Ishikawa (cell line): ENCODE measurements at regions not wholly inside any gene's neighbourhood (a gene's known extent, or its start where the extent isn't known, plus 50 kb on each side); places are given as distances from the start of the nearest gene placed in this dataset.

Experiments used
- CEBPB ChIP-seq: IDR thresholded peaks from 2 replicates; pipeline ENCODE4 v1.6.1; 2012
- CREB1 ChIP-seq: IDR thresholded peaks from 2 replicates; pipeline ENCODE4 v1.6.1; 2012; ENCODE audit warnings: low read depth
- EGR1 ChIP-seq: IDR thresholded peaks from 2 replicates; pipeline ENCODE4 v1.6.1; 2012
- EP300 ChIP-seq: IDR thresholded peaks from 2 replicates; pipeline ENCODE4 v1.6.1; 2012; ENCODE audit warnings: borderline replicate concordance
- FOXM1 ChIP-seq: IDR thresholded peaks from 2 replicates; pipeline ENCODE4 v1.6.1; 2012; ENCODE audit warnings: low read depth, borderline replicate concordance
- NFIC ChIP-seq: IDR thresholded peaks from 2 replicates; pipeline ENCODE4 v1.6.1; 2012
- RAD21 ChIP-seq: IDR thresholded peaks from 2 replicates; pipeline ENCODE4 v1.6.1; 2012; ENCODE audit warnings: low read depth
- TAF1 ChIP-seq: IDR thresholded peaks from 2 replicates; pipeline ENCODE4 v1.6.1; 2012; ENCODE audit warnings: low read depth, mild to moderate bottlenecking
- TCF12 ChIP-seq: IDR thresholded peaks from 2 replicates; pipeline ENCODE4 v1.6.1; 2012; ENCODE audit warnings: low read depth
- TEAD4 ChIP-seq: IDR thresholded peaks from 2 replicates; pipeline ENCODE4 v1.6.1; 2012
- YY1 ChIP-seq: IDR thresholded peaks from 2 replicates; pipeline ENCODE4 v1.6.1; 2012; ENCODE audit warnings: low read depth
- ZBTB7A ChIP-seq: IDR thresholded peaks from 2 replicates; pipeline ENCODE4 v1.6.1; 2012; ENCODE audit warnings: low read depth
- TF ChIP-seq, protein P1 (sequence below): IDR thresholded peaks from 2 replicates; pipeline ENCODE4 v1.6.1; 2012; ENCODE audit warnings: low read depth, mild to moderate bottlenecking
- TF ChIP-seq, protein P2 (sequence below): IDR thresholded peaks from 2 replicates; pipeline ENCODE4 v1.6.1; 2012
- TF ChIP-seq, protein P3 (sequence below): IDR thresholded peaks from 2 replicates; pipeline ENCODE4 v1.6.1; 2012

DNA sequence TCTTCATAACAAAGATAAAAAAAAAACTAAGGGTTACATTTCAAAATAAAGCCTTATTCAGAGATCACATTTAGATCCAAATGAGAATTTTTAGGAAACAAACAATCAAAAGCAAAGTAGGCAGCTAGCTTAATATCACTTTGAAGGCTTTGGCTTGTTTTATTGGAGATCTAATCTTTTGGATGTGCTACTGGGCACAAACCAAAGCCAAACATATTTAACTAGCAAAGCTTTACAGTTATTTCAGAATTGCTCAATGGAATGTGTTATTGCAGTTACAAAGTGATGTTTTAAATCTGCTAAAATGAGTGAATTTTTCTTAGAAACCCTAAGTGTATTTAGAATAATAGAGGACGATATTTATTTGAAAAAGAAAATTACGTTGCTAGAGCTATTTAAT lies 114.7 kb upstream of the KLHL1 start:
- TF ChIP-seq YY1 (no peak), TEAD4 (no peak), EGR1 (no peak), EP300 (no peak), TAF1 (no peak), ZBTB7A (no peak), CREB1 (no peak), FOXM1 (no peak), TCF12 (no peak), RAD21 (no peak)
- TF ChIP-seq, protein P1, sequence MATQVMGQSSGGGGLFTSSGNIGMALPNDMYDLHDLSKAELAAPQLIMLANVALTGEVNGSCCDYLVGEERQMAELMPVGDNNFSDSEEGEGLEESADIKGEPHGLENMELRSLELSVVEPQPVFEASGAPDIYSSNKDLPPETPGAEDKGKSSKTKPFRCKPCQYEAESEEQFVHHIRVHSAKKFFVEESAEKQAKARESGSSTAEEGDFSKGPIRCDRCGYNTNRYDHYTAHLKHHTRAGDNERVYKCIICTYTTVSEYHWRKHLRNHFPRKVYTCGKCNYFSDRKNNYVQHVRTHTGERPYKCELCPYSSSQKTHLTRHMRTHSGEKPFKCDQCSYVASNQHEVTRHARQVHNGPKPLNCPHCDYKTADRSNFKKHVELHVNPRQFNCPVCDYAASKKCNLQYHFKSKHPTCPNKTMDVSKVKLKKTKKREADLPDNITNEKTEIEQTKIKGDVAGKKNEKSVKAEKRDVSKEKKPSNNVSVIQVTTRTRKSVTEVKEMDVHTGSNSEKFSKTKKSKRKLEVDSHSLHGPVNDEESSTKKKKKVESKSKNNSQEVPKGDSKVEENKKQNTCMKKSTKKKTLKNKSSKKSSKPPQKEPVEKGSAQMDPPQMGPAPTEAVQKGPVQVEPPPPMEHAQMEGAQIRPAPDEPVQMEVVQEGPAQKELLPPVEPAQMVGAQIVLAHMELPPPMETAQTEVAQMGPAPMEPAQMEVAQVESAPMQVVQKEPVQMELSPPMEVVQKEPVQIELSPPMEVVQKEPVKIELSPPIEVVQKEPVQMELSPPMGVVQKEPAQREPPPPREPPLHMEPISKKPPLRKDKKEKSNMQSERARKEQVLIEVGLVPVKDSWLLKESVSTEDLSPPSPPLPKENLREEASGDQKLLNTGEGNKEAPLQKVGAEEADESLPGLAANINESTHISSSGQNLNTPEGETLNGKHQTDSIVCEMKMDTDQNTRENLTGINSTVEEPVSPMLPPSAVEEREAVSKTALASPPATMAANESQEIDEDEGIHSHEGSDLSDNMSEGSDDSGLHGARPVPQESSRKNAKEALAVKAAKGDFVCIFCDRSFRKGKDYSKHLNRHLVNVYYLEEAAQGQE = no peak
- TF ChIP-seq, protein P2, sequence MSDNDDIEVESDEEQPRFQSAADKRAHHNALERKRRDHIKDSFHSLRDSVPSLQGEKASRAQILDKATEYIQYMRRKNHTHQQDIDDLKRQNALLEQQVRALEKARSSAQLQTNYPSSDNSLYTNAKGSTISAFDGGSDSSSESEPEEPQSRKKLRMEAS = no peak
- TF ChIP-seq, protein P3, sequence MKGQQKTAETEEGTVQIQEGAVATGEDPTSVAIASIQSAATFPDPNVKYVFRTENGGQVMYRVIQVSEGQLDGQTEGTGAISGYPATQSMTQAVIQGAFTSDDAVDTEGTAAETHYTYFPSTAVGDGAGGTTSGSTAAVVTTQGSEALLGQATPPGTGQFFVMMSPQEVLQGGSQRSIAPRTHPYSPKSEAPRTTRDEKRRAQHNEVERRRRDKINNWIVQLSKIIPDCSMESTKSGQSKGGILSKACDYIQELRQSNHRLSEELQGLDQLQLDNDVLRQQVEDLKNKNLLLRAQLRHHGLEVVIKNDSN = no peak

DNA sequence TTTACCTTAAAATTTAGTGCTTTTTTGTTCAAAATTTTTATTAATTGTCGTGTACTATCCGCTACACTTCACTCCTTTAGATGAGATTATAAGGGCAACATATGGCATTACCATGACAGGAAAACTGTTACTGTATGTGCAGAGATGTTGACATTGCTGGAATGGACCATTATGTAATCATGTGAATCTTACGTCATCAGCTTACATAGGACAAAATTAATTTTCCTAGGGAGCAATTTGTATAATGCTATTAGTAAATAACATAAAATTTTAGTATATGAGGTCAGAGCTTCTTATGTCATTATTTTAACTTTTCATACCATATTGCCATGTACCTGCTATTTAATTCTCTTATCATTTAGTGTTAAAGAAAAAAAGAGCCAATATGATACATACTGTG lies 110.4 kb upstream of the KLHL1 start:
- TF ChIP-seq RAD21 (no peak), TEAD4 (no peak), TAF1 (no peak)
- TF ChIP-seq, protein P1 = no peak

DNA sequence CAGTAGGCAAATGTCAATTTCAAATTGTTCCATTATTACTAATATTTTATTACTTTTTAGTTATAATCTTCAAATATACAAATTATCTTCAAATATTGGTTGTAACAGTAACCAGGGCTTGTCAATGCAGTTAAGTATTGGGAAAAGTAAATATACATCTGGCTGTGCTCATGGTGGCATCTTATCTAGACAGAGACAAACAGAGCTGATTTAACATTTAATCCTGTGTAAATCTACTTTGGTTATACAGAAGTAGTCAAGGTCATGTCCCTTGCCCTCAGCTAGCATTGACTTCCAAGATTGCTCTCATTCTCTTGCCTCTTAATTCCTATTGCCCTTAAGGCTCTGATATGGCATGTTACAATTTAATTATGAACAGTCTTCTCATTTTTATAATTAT lies 98.4 kb upstream of the KLHL1 start:
- TF ChIP-seq EGR1 = no peak
- TF ChIP-seq ZBTB7A = no peak
- TF ChIP-seq, protein P1 = no peak
- no peak for TF ChIP-seq CEBPB
- TF ChIP-seq EP300 = no peak
- no peak for TF ChIP-seq TAF1
- no peak for TF ChIP-seq RAD21
- TF ChIP-seq, protein P2 = no peak
- TF ChIP-seq, protein P3 = no peak
- no peak for TF ChIP-seq YY1
- TF ChIP-seq NFIC = no peak

DNA sequence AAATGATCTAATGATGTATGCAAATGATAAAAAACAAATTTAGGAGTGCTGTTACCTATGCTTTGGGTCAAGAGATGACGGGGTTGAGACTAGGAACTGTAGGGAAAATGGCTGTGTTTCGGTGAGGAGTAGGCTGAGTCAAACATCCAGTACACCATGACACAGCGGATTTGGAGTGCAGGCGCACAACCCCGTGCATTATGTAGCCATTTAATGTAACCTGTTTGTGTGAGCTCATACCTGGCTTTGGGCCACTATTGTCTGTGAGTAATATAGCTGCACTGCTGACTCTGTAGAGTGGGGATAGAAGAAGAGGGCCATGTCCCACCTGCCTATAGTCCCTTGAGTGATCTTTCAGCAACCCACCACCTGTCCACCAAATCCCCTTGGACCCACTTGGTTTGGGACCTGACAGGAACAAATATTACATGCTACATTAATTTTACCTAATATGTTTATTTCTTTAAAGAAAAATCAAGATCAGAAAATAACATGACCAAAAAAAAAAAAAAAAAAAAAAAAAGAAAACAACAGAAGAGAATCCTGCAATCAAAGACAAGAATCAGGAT lies 95.5 kb upstream of the KLHL1 start:
- TF ChIP-seq YY1 (peak; percentile 51; the same call in 1 of the 2 replicates), TAF1 (no peak)

DNA sequence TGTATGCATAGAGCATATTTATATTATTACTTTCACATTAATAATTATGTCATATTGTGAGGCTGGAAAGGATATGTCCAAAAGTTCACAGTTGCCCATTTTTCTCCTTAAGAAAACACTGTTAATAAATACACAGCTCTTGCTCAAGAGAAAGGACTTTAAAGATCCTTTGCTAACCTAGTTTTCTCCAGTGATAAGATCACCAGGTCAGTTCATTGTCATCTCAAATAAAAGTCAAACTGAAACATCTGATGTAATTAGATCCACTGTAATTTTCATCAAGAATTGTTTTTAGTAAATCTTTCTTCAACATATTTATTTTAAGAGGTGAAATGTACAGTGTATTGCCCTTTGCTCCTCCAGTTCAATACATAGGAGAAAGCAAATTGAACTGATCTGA lies 82.8 kb upstream of the KLHL1 start:
- no peak for TF ChIP-seq TAF1
- no peak for TF ChIP-seq EGR1
- no peak for TF ChIP-seq EP300
- TF ChIP-seq, protein P3 = no peak
- TF ChIP-seq, protein P1 = no peak
- no peak for TF ChIP-seq CEBPB
- no peak for TF ChIP-seq RAD21
- TF ChIP-seq ZBTB7A = no peak
- TF ChIP-seq CREB1 = no peak
- no peak for TF ChIP-seq TCF12
- TF ChIP-seq NFIC = no peak
- TF ChIP-seq YY1 = no peak
- TF ChIP-seq TEAD4 = no peak
- TF ChIP-seq FOXM1 = no peak
- TF ChIP-seq, protein P2 = no peak
